Mesenteric fat pad (tissue), 1 donor: ENCODE measurements at regions not wholly inside any gene's neighbourhood (a gene's known extent, or its start where the extent isn't known, plus 50 kb on each side); places are given as distances from the start of the nearest gene placed in this dataset.

Source experiments
- DNase-seq: peaks from one replicate; pipeline ENCODE4 v3.0.0-alpha.2; 2020; ENCODE audit warnings: low spot score
- donor health status: DM: yes; HTN: yes; CAD: no.

GRCh38 chr4:24172406-24172805, 282.6 kb upstream of the PPARGC1A start:
- DNase-seq = no peak

- DNase-seq = no peak
Observed at GRCh38 chr4:24169956-24170355, 280.1 kb upstream of the PPARGC1A start.

GRCh38 chr4:24168658-24169057, 278.8 kb upstream of the PPARGC1A start:
- no peak for DNase-seq

GRCh38 chr4:24166501-24166900, 276.7 kb upstream of the PPARGC1A start:
- DNase-seq = no peak

GRCh38 chr4:24164797-24165196, 274.9 kb upstream of the PPARGC1A start:
- DNase-seq = no peak

- DNase-seq = no peak
Observed at GRCh38 chr4:24164054-24164693, 274.3 kb upstream of the PPARGC1A start.

- DNase-seq = no peak
Observed at GRCh38 chr4:24163314-24163713, 273.5 kb upstream of the PPARGC1A start.

GRCh38 chr4:24160358-24160757, 270.5 kb upstream of the PPARGC1A start:
- DNase-seq = no peak

GRCh38 chr4:24158031-24158430, 268.2 kb upstream of the PPARGC1A start:
- DNase-seq = no peak

GRCh38 chr4:24150034-24150433, 260.2 kb upstream of the PPARGC1A start:
- no peak for DNase-seq

GRCh38 chr4:24146127-24146526, 256.3 kb upstream of the PPARGC1A start:
- no peak for DNase-seq

- DNase-seq = no peak
Observed at GRCh38 chr4:24145591-24145990, 255.7 kb upstream of the PPARGC1A start.

- no peak for DNase-seq
Observed at GRCh38 chr4:24144381-24144780, 254.5 kb upstream of the PPARGC1A start.

GRCh38 chr4:24143741-24144140, 253.9 kb upstream of the PPARGC1A start:
- DNase-seq = no peak

- no peak for DNase-seq
Observed at GRCh38 chr4:24141836-24142235, 252.0 kb upstream of the PPARGC1A start.

GRCh38 chr4:24140892-24141291, 251.0 kb upstream of the PPARGC1A start:
- DNase-seq = no peak

- DNase-seq = no peak
Observed at GRCh38 chr4:24137671-24138601, 248.1 kb upstream of the PPARGC1A start.

- no peak for DNase-seq
Observed at GRCh38 chr4:24131954-24132673, 242.3 kb upstream of the PPARGC1A start.

- no peak for DNase-seq
Observed at GRCh38 chr4:24130637-24131036, 240.8 kb upstream of the PPARGC1A start.

- DNase-seq = no peak
Observed at GRCh38 chr4:24126776-24127175, 236.9 kb upstream of the PPARGC1A start.

- no peak for DNase-seq
Observed at GRCh38 chr4:24121395-24122175, 231.7 kb upstream of the PPARGC1A start.
